ENCODE measurements at regions not wholly inside any gene's neighbourhood (a gene's known extent, or its start where the extent isn't known, plus 50 kb on each side); places are given as distances from the start of the nearest gene placed in this dataset.
A peak's percentile ranks its signal among the peaks of the same experiment; 100 is the strongest.

GRCh38 chr22:49570032-49570848, 257.4 kb downstream of the BRD1 start:
- DNase-seq (ENCODE audit: low read depth), result no peak

DNA sequence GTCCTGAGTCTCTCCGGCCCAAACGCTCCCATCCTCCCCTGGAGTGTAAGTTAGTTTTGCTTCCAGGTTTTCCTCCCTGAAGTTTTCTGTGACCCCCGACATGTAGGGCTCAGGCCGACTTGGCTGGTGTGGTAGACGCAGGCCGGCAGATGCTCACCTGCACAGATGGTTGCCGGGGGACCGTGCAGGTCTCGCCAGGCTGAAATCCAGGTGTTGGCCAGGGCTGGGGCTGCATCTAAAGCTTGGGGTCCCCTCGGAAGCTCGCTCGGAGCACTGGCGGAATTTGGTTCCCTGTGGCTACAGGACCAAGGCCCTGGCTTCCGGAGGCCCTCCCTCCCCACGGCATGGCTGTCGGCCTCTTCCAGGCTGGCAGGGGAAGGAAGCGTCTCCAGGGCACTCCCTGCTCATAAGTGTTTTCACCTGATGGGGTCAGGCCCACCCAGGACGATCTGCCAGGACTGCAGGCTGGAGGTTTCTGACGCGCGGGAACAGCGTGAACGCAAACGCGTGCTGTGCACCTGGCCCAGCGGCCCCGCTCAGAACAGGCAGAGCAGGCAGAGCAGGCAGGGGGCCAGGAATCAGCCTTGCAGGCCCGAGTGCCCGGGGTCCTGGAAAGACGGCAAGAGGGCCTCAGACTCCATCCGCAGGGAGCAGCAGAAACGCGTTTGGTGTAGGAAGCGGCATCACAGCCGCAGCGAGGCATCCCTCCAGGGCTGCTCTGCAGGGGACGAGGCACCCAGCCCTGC, 258.2 kb downstream of the BRD1 start:
- no peak for DNase-seq (ENCODE audit: low read depth)

GRCh38 chr22:49568751-49569285, 258.9 kb downstream of the BRD1 start:
- no peak for DNase-seq (ENCODE audit: low read depth)

- peak; percentile 7 for DNase-seq (ENCODE audit: low read depth)
Observed at GRCh38 chr22:49567899-49568750, 259.5 kb downstream of the BRD1 start.

- DNase-seq (ENCODE audit: low read depth), result no peak
Observed at GRCh38 chr22:49566693-49567092, 261.0 kb downstream of the BRD1 start.

DNA sequence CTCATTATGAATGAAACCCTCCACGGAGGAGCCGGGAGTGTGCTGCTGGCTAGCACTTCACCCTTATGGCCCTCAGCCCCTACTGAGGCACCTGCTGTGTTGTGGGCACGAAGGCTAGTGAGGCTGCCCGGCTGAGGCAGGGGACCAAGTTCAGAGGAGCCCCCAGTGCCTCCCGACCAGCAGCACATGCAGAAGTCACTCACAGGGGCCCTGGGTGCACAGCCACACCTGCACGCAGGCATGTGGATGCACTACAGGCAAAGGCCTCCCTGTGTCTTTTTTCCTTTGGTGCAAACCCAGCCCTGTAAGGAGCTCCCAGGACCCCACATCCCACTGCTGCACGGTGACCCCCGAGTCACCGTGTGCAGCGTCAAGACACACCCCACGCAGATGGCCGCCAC, 261.5 kb downstream of the BRD1 start:
- no peak for DNase-seq (ENCODE audit: low read depth)

GRCh38 chr22:49565516-49565855, 262.2 kb downstream of the BRD1 start:
- no peak for DNase-seq (ENCODE audit: low read depth)

GRCh38 chr22:49564666-49565515, 262.8 kb downstream of the BRD1 start:
- no peak for DNase-seq (ENCODE audit: low read depth)

DNA sequence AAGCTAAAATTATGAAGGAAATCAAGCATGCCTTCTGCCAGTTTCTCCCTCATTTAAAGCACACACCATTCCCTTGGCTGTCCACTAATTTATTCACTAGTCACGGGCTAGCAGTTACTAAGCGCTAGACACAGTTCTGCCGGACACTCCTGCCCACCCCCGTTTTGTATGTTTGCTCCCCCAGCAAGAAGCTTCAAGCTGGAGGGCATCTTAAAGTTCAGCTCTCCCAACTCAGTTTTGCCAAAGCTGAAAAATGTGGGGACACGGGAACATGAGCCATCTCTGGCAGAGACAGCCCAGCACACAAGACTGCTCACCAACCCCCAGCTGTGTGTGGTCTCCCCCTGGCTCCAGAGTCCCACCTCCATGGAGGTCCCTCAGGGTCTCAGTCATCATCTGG, 263.6 kb downstream of the BRD1 start:
- DNase-seq (ENCODE audit: low read depth), result no peak

DNA sequence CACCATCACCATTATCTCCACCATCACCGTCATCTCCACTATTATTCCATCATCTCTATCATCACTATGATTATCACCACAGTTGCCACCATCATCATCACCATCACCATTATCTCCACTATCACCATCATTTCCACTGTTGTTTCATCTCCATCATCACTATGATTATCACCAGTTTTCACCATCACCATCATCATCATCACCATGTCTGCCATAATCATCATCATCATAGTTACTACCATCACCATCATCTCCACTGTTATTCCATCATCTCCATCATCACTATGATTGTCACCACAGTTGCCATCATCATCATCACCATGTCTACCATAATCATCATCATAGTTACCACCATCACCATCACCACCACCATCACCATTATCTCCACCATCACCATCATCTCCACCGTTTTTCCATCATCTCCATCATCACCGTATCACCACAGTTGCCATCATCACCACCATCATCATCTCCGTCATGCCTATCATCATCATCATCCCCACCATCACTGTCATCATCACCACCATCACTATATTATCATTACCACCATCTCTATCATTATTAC, 264.9 kb downstream of the BRD1 start:
- no peak for DNase-seq (ENCODE audit: low read depth)

GRCh38 chr22:49561976-49562375, 265.7 kb downstream of the BRD1 start:
- DNase-seq (ENCODE audit: low read depth), result no peak

DNA sequence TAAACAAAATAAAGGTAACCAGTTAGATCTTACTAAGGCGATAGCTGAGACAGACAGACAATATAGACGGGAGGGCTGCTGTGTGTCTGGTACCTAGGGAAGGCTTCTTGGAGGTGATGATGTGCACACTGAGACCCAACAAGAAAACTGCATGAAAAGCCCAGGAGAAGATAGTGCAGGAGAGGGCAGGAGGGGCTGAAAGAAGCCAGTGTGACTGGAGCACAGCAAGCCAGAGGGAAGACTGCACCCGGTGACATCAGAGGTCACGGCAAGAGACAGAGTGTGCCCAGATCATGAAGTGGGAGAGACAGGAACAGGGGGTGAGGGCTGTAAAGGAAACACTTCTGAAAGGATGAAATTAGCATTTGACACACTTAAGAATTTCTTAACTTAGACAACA, 266.3 kb downstream of the BRD1 start:
- DNase-seq (ENCODE audit: low read depth), result no peak

GRCh38 chr22:49555526-49555925, 272.1 kb downstream of the BRD1 start:
- no peak for DNase-seq (ENCODE audit: low read depth)

GRCh38 chr22:49554741-49555140, 272.9 kb downstream of the BRD1 start:
- DNase-seq (ENCODE audit: low read depth), result no peak

DNA sequence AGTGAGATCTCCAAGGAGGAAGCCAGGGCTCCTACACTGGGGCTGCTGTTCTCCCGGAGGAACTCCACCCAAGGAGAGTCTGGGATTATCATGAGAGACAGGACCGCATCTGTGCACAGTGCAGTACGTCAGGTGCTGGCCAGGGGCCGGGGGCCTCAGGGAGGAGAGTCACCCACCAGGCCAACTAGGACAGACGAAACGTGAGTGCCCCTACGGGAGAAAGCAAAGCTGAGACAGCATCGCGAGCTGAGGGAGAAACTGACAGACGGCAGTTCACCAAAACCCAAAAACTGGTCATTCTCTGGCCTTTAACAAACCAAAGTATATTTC, 273.4 kb downstream of the BRD1 start:
- DNase-seq (ENCODE audit: low read depth), result no peak

- no peak for DNase-seq (ENCODE audit: low read depth)
Observed at GRCh38 chr22:49553518-49554295, 274.0 kb downstream of the BRD1 start.

GRCh38 chr22:49553076-49553475, 274.6 kb downstream of the BRD1 start:
- no peak for DNase-seq (ENCODE audit: low read depth)

DNA sequence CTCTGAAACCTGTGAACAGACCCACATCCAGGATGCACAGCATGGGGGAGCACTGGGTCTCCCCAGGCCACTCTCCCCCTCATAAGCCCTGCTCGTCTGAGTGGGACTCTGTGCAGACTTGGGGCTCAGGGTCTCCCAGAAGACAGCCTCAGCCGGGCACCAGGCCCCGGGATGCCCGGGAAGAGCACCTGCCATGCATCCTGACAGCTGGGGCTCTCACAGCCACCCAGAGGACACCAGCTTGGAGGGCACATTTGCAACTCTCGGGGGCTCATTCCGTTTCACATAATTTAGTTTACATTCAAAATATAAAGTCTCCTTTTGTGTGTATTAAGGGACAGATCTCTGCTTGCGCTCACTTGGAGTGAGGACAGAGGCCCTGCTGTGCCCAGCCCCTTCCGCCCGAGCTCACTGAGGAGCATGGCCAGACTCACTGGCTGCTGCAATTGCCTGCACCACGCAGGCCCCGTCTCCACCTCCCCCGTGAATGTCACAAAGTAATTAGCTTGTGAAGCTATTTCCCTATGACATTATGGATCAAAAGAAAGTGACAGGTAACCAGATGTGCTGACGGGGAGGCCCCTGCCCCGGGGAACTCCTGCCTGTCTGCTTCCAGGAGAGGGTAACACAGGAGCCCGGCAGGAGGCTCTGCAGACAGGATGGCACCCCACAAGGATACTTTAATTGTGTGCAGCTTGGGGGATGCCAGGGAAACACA, 275.6 kb downstream of the BRD1 start:
- no peak for DNase-seq (ENCODE audit: low read depth)

DNA sequence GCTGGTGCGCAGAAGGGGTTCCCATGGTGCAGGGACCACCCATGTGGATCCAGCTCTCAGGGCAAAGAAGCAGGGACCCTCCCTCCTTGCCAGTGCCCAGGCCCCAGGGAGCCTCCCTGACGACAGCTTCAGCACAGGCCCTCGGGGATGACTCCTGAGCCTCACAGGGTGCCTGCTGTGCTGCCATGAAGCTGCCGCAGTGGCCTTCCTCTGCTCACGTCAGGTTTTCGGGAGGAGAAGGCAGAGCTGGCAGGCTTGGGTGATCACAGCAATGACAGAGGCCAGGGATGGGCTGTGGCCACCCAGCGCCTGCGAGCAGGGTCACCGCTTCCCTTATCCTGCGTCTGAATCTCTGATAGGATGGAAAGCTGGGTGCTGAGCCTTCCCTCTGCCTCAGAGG, 276.2 kb downstream of the BRD1 start:
- DNase-seq (ENCODE audit: low read depth), result no peak
